ENCODE measurements at regions not wholly inside any gene's neighbourhood (a gene's known extent, or its start where the extent isn't known, plus 50 kb on each side); places are given as distances from the start of the nearest gene placed in this dataset.

DNA sequence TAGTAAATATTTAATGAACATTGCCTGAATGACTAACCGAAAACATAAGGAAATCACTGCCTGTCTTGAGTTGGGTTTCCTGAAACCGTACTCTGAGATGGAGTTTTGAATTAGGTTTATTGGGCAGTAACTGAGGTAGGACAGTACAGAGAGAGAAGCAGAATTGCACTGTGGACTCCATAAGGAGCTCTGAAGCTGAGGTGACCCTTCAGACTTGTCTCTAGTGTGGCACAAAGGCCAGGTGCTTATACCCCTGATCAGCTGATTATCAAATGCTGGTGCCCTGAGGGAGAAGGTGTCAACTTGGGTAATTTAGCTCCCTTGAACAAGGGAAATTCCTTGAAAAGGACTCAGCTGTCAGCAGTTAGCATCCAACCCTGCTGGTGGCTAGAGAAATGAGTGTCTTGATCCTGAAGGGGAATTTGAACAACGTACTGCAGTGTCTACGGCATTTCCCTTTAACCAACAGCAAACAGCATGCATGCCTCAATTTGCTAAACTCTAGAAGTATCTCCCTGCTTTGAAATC is 135.0 kb upstream of the SMARCA2 start:
- TF ChIP-seq POLR2A (IDR thresholded peaks at IDR 0.05), result no peak
- TF ChIP-seq, protein P1, sequence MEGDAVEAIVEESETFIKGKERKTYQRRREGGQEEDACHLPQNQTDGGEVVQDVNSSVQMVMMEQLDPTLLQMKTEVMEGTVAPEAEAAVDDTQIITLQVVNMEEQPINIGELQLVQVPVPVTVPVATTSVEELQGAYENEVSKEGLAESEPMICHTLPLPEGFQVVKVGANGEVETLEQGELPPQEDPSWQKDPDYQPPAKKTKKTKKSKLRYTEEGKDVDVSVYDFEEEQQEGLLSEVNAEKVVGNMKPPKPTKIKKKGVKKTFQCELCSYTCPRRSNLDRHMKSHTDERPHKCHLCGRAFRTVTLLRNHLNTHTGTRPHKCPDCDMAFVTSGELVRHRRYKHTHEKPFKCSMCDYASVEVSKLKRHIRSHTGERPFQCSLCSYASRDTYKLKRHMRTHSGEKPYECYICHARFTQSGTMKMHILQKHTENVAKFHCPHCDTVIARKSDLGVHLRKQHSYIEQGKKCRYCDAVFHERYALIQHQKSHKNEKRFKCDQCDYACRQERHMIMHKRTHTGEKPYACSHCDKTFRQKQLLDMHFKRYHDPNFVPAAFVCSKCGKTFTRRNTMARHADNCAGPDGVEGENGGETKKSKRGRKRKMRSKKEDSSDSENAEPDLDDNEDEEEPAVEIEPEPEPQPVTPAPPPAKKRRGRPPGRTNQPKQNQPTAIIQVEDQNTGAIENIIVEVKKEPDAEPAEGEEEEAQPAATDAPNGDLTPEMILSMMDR (IDR thresholded peaks at IDR 0.05), result no peak
- TF ChIP-seq EP300 (IDR thresholded peaks at IDR 0.05; ENCODE audit: low read depth), result no peak

Measured in transverse colon (tissue), 3 donors.